Stimulated activated CD8-positive, alpha-beta memory T cell treated with anti-CD3 and anti-CD28 coated beads, Interleukin-15, amount 100 ng/mL, for 48 hours (primary cell): ENCODE measurements at regions not wholly inside any gene's neighbourhood (a gene's known extent, or its start where the extent isn't known, plus 50 kb on each side); places are given as distances from the start of the nearest gene placed in this dataset.

ENCODE experiments used
- DNase-seq, 2 donors: peaks; one replicate each; pipeline ENCODE4 v3.0.0-alpha.2; 2020; ENCODE audit warnings: low read depth in 2 of 2

- DNase-seq = no peak
Observed at GRCh38 chr1:2865571-2866421, 64.3 kb upstream of the TTC34 start.

- no peak for DNase-seq
Observed at GRCh38 chr1:2866422-2867086, 65.1 kb upstream of the TTC34 start.

GRCh38 chr1:2867087-2867425 lies 65.6 kb upstream of the TTC34 start:
- DNase-seq = no peak

- no peak for DNase-seq
Observed at GRCh38 chr1:2867861-2868260, 66.4 kb upstream of the TTC34 start.

GRCh38 chr1:2868571-2869195 lies 67.2 kb upstream of the TTC34 start:
- no peak for DNase-seq

GRCh38 chr1:2871246-2871815 lies 69.8 kb upstream of the TTC34 start:
- no peak for DNase-seq

GRCh38 chr1:2874207-2874606 lies 72.7 kb upstream of the TTC34 start:
- no peak for DNase-seq

GRCh38 chr1:2874607-2875480 lies 73.4 kb upstream of the TTC34 start:
- DNase-seq = no peak

- DNase-seq = no peak
Observed at GRCh38 chr1:2875707-2876561, 74.4 kb upstream of the TTC34 start.

GRCh38 chr1:2876846-2877245 lies 75.4 kb upstream of the TTC34 start:
- DNase-seq = no peak

GRCh38 chr1:2877391-2877790 lies 75.9 kb upstream of the TTC34 start:
- no peak for DNase-seq

GRCh38 chr1:2878591-2878990 lies 77.1 kb upstream of the TTC34 start:
- DNase-seq = no peak

GRCh38 chr1:2879026-2879425 lies 77.5 kb upstream of the TTC34 start:
- DNase-seq = no peak

- DNase-seq = no peak
Observed at GRCh38 chr1:2879591-2879990, 78.1 kb upstream of the TTC34 start.

GRCh38 chr1:2880086-2880485 lies 78.6 kb upstream of the TTC34 start:
- no peak for DNase-seq

GRCh38 chr1:2880812-2881295 lies 79.4 kb upstream of the TTC34 start:
- no peak for DNase-seq

GRCh38 chr1:2881556-2881955 lies 80.1 kb upstream of the TTC34 start:
- no peak for DNase-seq

GRCh38 chr1:2882966-2883696 lies 81.6 kb upstream of the TTC34 start:
- DNase-seq = no peak

GRCh38 chr1:2885001-2885400 lies 83.5 kb upstream of the TTC34 start:
- DNase-seq = no peak

GRCh38 chr1:2886631-2887030 lies 85.1 kb upstream of the TTC34 start:
- no peak for DNase-seq
